BLaER1 (cell line): ENCODE measurements at regions not wholly inside any gene's neighbourhood (a gene's known extent, or its start where the extent isn't known, plus 50 kb on each side); places are given as distances from the start of the nearest gene placed in this dataset.
"Not testable (repeated sequence)": the region's sequence is repeated elsewhere in the genome, so short reads cannot be mapped to it uniquely, and the experiment has no call there.

Experiments
- H3K27ac ChIP-seq: shearing (Covaris generic); formaldehyde crosslinking; 2 replicates; pipeline ENCODE4 v1.8.1; 2022
- H3K27me3 ChIP-seq: shearing (Covaris generic); formaldehyde crosslinking; 2 replicates; pipeline ENCODE4 v1.8.1; 2022
- H3K36me3 ChIP-seq: shearing (Covaris generic); formaldehyde crosslinking; 2 replicates; pipeline ENCODE4 v1.8.1; 2022
- H3K4me1 ChIP-seq: shearing (Covaris generic); formaldehyde crosslinking; 2 replicates; pipeline ENCODE4 v1.8.1; 2022
- H3K4me2 ChIP-seq: shearing (Covaris generic); formaldehyde crosslinking; 2 replicates; pipeline ENCODE4 v1.8.1; 2022
- H3K4me3 ChIP-seq: shearing (Covaris generic); formaldehyde crosslinking; 2 replicates; pipeline ENCODE4 v1.8.1; 2022
- H3K9ac ChIP-seq: shearing (Covaris generic); formaldehyde crosslinking; 2 replicates; pipeline ENCODE4 v1.8.1; 2022
- H3K9me3 ChIP-seq: shearing (Covaris generic); formaldehyde crosslinking; 2 replicates; pipeline ENCODE4 v1.8.1; 2022
- H4K20me1 ChIP-seq: shearing (Covaris generic); formaldehyde crosslinking; 2 replicates; pipeline ENCODE4 v1.8.1; 2022
- Cebpa-rat ChIP-seq: shearing (Covaris generic); IDR thresholded peaks from 2 replicates; pipeline ENCODE4 v1.8.1; 2022

DNA sequence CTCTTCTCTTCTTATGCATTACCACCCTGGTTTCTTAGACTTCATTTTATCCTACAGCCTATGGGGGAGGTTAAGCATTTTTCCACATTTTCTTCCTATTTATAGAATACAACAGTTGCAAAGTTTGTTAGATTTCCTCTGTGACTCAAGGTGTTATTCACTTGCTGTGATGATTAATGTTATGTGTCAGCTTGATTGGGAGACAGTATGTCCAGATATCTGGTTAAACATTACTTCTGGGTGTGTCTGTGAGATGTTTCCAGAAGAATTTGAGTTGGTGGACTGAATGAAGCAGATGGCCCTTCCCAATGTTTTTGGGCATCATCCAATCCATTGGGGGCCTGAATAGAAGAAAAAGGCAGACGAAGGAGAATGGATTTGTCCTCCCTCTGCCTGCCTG, 131.3 kb downstream of the C6orf118 start:
- Histone ChIP-seq H3K36me3 (no peaks in the 10 kb centered on the region), H3K27ac (no peak overlapping the region), H3K4me1 (no peaks in the 10 kb centered on the region), H4K20me1 (no peaks in the 10 kb centered on the region), H3K4me3 (no peak overlapping the region), H3K27me3 (no peaks in the 10 kb centered on the region), H3K9ac (no peak overlapping the region), H3K4me2 (no peak overlapping the region), H3K9me3 (peaks cover 20% of the 10 kb centered on the region)
- no peak for TF ChIP-seq Cebpa-rat

DNA sequence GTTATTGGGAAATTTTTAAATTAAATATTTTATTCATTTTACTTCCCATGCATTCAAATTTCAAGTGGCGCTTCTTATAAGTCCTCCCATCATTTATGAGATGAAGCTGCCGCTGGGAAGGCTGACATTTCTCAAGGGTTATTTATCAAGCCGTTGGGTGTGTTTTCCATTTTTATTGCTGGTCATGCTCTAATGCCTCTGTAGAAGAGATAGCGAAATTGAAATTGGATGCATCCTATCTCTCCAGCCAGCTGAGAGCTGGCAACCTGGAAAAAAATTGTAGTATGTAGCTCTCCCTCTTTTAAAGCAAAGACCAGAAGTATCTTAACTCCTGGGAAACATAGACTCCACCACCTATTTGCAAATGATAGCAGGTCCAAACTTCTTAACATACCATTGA, 135.9 kb downstream of the C6orf118 start:
- no peaks in the 10 kb centered on the region for H3K4me1 ChIP-seq
- no peak overlapping the region for H3K4me3 ChIP-seq
- H3K27ac ChIP-seq = no peak overlapping the region
- no peak overlapping the region for H3K9ac ChIP-seq
- H4K20me1 ChIP-seq = no peaks in the 10 kb centered on the region
- H3K9me3 ChIP-seq = no peaks in the 10 kb centered on the region
- no peak for TF ChIP-seq Cebpa-rat
- no peaks in the 10 kb centered on the region for H3K36me3 ChIP-seq
- H3K27me3 ChIP-seq = no peaks in the 10 kb centered on the region
- no peak overlapping the region for H3K4me2 ChIP-seq

DNA sequence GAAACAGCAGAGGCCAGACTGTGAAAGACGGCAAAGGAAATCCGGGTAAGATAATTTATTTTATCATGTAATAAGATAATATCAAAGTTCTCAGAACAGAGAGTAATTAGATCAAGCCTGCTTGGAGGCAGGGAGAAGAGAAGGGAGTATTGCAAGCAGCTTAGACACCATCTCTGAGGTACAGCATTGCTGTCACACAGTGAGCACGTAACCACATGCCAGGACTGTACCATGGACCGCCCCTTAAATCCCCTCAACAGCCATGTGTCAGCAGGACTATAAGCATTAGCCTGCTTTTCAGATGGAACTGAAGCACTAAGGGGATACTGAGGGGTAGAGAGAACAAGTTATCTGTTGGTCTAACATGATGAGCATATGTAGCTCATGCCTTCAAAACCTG, 141.5 kb downstream of the C6orf118 start:
- H3K9ac ChIP-seq = no peak overlapping the region
- peaks cover 14% of the 10 kb centered on the region for H3K9me3 ChIP-seq
- TF ChIP-seq Cebpa-rat = no peak
- no peak overlapping the region for H3K27ac ChIP-seq
- no peaks in the 10 kb centered on the region for H3K27me3 ChIP-seq
- no peak overlapping the region for H3K4me2 ChIP-seq
- no peaks in the 10 kb centered on the region for H3K36me3 ChIP-seq
- no peaks in the 10 kb centered on the region for H4K20me1 ChIP-seq
- H3K4me3 ChIP-seq = no peak overlapping the region
- no peaks in the 10 kb centered on the region for H3K4me1 ChIP-seq

GRCh38 chr6:165167311-165167710, 142.1 kb downstream of the C6orf118 start:
- no peak for TF ChIP-seq Cebpa-rat
- peaks cover 20% of the 10 kb centered on the region for H3K9me3 ChIP-seq

GRCh38 chr6:165163519-165163918, 145.9 kb downstream of the C6orf118 start:
- Histone ChIP-seq H3K9me3 (peaks cover 20% of the 10 kb centered on the region), H3K9ac (no peak overlapping the region), H3K4me2 (no peak overlapping the region), H3K27ac (no peak overlapping the region), H3K27me3 (no peaks in the 10 kb centered on the region), H3K4me1 (no peaks in the 10 kb centered on the region), H4K20me1 (no peaks in the 10 kb centered on the region), H3K4me3 (no peak overlapping the region), H3K36me3 (no peaks in the 10 kb centered on the region)
- no peak for TF ChIP-seq Cebpa-rat

More at GRCh38 chr6:165167311-165167710, 142.1 kb downstream of the C6orf118 start:
- Histone ChIP-seq H4K20me1 (no peaks in the 10 kb centered on the region), H3K4me3 (no peak overlapping the region), H3K36me3 (no peaks in the 10 kb centered on the region), H3K9ac (no peak overlapping the region), H3K27me3 (no peaks in the 10 kb centered on the region), H3K27ac (no peak overlapping the region), H3K4me1 (no peaks in the 10 kb centered on the region), H3K4me2 (no peak overlapping the region)

DNA sequence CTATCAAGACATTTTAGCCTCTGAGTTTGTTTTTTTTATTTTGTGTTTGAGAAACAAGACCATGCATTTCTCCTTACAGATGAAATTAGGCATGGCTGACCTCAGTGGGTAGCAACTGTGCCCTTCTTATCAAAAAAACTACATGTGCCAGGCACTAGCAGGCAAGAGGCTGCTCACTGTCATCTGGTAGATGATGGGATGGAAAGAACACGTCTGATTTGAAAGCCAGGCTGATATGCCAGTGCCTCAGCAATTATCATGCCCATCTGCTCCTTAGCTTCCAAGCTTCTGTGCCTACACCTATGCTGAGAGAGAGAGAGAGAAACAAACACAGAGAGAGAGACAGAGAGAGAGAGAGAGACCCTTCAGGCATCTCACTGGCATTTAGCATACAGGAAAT, 149.9 kb downstream of the C6orf118 start:
- no peak overlapping the region for H3K4me3 ChIP-seq
- H3K27ac ChIP-seq = no peak overlapping the region
- peaks cover 20% of the 10 kb centered on the region for H3K9me3 ChIP-seq
- H3K27me3 ChIP-seq = no peaks in the 10 kb centered on the region
- no peaks in the 10 kb centered on the region for H3K4me1 ChIP-seq
- no peaks in the 10 kb centered on the region for H4K20me1 ChIP-seq
- no peak for TF ChIP-seq Cebpa-rat
- H3K36me3 ChIP-seq = no peaks in the 10 kb centered on the region
- no peak overlapping the region for H3K9ac ChIP-seq
- no peak overlapping the region for H3K4me2 ChIP-seq

DNA sequence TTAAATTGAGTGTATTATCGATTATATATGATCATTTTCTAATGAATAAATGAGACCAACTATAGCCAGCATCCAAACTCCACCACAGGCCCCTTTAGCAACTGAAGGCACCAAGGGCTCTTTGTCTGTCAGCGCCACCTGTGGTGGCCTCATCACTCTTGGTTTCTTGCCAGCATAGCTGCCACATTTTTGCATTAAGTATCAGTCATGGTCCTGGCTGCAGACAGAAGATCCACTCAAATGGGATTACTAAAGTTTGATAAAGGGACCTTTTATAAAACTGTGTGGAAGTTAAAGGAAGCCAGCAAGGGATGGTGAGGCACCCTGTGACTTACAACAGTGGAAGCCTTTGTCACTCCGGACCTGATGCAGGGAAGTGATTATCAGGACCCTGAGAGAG, 162.9 kb downstream of the C6orf118 start:
- no peak overlapping the region for H3K4me2 ChIP-seq
- TF ChIP-seq Cebpa-rat = no peak
- H3K9me3 ChIP-seq = no peaks in the 10 kb centered on the region
- H3K36me3 ChIP-seq = no peaks in the 10 kb centered on the region
- H3K27me3 ChIP-seq = no peaks in the 10 kb centered on the region
- no peak overlapping the region for H3K27ac ChIP-seq
- no peak overlapping the region for H3K9ac ChIP-seq
- no peak overlapping the region for H3K4me3 ChIP-seq
- H4K20me1 ChIP-seq = no peaks in the 10 kb centered on the region
- no peaks in the 10 kb centered on the region for H3K4me1 ChIP-seq

- H3K4me2 ChIP-seq = no peak overlapping the region
- no peaks in the 10 kb centered on the region for H4K20me1 ChIP-seq
- TF ChIP-seq Cebpa-rat = no peak
These were observed 173.5 kb downstream of the C6orf118 start for GRCh38 chr6:165135889-165136288.

DNA sequence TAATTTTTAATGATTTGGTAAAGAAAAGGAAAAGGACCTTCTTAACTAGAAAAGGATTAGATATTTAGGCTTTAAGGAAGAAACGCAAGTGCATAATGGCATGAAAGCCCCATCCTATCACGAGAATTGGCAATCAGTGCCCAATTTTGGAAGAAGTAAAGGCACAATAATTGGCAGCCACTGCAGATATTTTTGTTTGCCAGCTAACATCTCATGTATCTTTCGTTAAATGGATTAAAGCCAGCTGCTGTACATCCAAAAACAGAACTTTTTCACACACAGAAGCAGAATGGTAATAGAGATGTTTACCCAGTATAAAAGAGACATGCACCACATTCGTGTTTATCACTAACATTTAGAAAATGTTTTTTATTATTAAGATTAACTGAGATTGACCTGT, 180.3 kb downstream of the C6orf118 start:
- no peaks in the 10 kb centered on the region for H3K4me1 ChIP-seq
- no peaks in the 10 kb centered on the region for H3K36me3 ChIP-seq
- no peak overlapping the region for H3K9ac ChIP-seq
- no peaks in the 10 kb centered on the region for H3K9me3 ChIP-seq
- no peaks in the 10 kb centered on the region for H4K20me1 ChIP-seq
- H3K27me3 ChIP-seq = no peaks in the 10 kb centered on the region
- no peak overlapping the region for H3K4me3 ChIP-seq
- no peak for TF ChIP-seq Cebpa-rat
- no peak overlapping the region for H3K27ac ChIP-seq
- H3K4me2 ChIP-seq = no peak overlapping the region

More at GRCh38 chr6:165135889-165136288, 173.5 kb downstream of the C6orf118 start:
- Histone ChIP-seq H3K4me1 (no peaks in the 10 kb centered on the region), H3K36me3 (no peaks in the 10 kb centered on the region), H3K4me3 (no peak overlapping the region), H3K9ac (no peak overlapping the region), H3K9me3 (peaks cover 9% of the 10 kb centered on the region), H3K27me3 (no peaks in the 10 kb centered on the region), H3K27ac (no peak overlapping the region)

- not testable (repeated sequence) for H3K9me3 ChIP-seq, H3K27ac ChIP-seq, H3K9ac ChIP-seq, H3K4me2 ChIP-seq, H3K27me3 ChIP-seq, H4K20me1 ChIP-seq, H3K4me1 ChIP-seq, H3K4me3 ChIP-seq, H3K36me3 ChIP-seq
These were observed 181.7 kb downstream of the C6orf118 start for GRCh38 chr6:165127743-165128142.

GRCh38 chr6:165124681-165125080, 184.7 kb downstream of the C6orf118 start:
- not testable (repeated sequence) for H3K4me1 ChIP-seq, H3K27ac ChIP-seq, H4K20me1 ChIP-seq, H3K9me3 ChIP-seq, H3K4me2 ChIP-seq, H3K9ac ChIP-seq, H3K4me3 ChIP-seq, H3K27me3 ChIP-seq, H3K36me3 ChIP-seq
